Astrocyte (in vitro differentiated cells and primary cell): ENCODE measurements at regions not wholly inside any gene's neighbourhood (a gene's known extent, or its start where the extent isn't known, plus 50 kb on each side); places are given as distances from the start of the nearest gene placed in this dataset.

Experiments used
- DNase-seq: peaks from one replicate; pipeline ENCODE4 v3.0.0-alpha.2; 2010; ENCODE audit warnings: low read depth
- FAIRE-seq: peaks from 2 replicates; lab custom pipeline; 2011; peaks lifted over from hg19 to GRCh38; lab: Jason Lieb, UNC
- H2AFZ ChIP-seq: 2 replicates; pipeline ENCODE4 v1.6.0; 2012; ENCODE audit warnings: low read depth, low read length, inconsistent platforms
- H3K27ac ChIP-seq: 2 replicates; pipeline ENCODE4 v1.5.1; 2011; ENCODE audit warnings: low read depth, low read length, inconsistent platforms
- H3K27me3 ChIP-seq: 2 replicates; pipeline ENCODE4 v1.6.0; 2011; ENCODE audit warnings: low read length, inconsistent platforms; ENCODE audit not compliant: insufficient read depth
- H3K36me3 ChIP-seq: 2 replicates; pipeline ENCODE4 v1.5.1; 2011; ENCODE audit warnings: low read length, inconsistent platforms; ENCODE audit not compliant: insufficient read depth
- H3K4me1 ChIP-seq: 2 replicates; pipeline ENCODE4 v1.5.1; 2011; ENCODE audit warnings: low read length, inconsistent platforms; ENCODE audit not compliant: insufficient read depth
- H3K4me2 ChIP-seq: 2 replicates; pipeline ENCODE4 v1.6.0; 2012; ENCODE audit warnings: low read length, inconsistent platforms
- H3K4me3 ChIP-seq: 2 replicates; pipeline ENCODE4 v1.5.1; 2011; ENCODE audit warnings: low read depth, mild to moderate bottlenecking, low read length, inconsistent platforms; ENCODE audit not compliant: insufficient read depth
- H3K79me2 ChIP-seq: 2 replicates; pipeline ENCODE4 v1.6.0; 2012; ENCODE audit warnings: mild to moderate bottlenecking, low read length, inconsistent platforms; ENCODE audit not compliant: insufficient read depth
- H3K9ac ChIP-seq: 2 replicates; pipeline ENCODE4 v1.6.0; 2012; ENCODE audit warnings: mild to moderate bottlenecking, low read length, inconsistent platforms
- H3K9me3 ChIP-seq: 2 replicates; pipeline ENCODE4 v1.5.1; 2012; ENCODE audit warnings: low read depth, mild to moderate bottlenecking, low read length, inconsistent platforms; ENCODE audit not compliant: insufficient read depth
- H4K20me1 ChIP-seq: 2 replicates; pipeline ENCODE4 v1.6.0; 2012; ENCODE audit warnings: low read length, inconsistent platforms; ENCODE audit not compliant: insufficient read depth
- H3K27ac Mint-ChIP-seq: one replicate; pipeline ENCODE4 v1.8.0; 2021; ENCODE audit warnings: mild to moderate bottlenecking, mixed read lengths; ENCODE audit not compliant: unreplicated experiment
- H3K27me3 Mint-ChIP-seq: one replicate; pipeline ENCODE4 v1.8.0; 2021; ENCODE audit warnings: low read depth, mixed read lengths; ENCODE audit not compliant: unreplicated experiment
- H3K36me3 Mint-ChIP-seq: one replicate; pipeline ENCODE4 v1.8.0; 2021; ENCODE audit warnings: low read depth, mixed read lengths; ENCODE audit not compliant: unreplicated experiment
- H3K4me1 Mint-ChIP-seq: one replicate; pipeline ENCODE4 v1.8.0; 2021; ENCODE audit warnings: low read depth, mixed read lengths; ENCODE audit not compliant: unreplicated experiment
- H3K4me3 Mint-ChIP-seq: one replicate; pipeline ENCODE4 v1.8.0; 2021; ENCODE audit warnings: mild to moderate bottlenecking, moderate library complexity, mixed read lengths; ENCODE audit not compliant: unreplicated experiment
- H3K9me3 Mint-ChIP-seq: one replicate; pipeline ENCODE4 v1.8.0; 2021; ENCODE audit warnings: mild to moderate bottlenecking, mixed read lengths; ENCODE audit not compliant: unreplicated experiment
- EZH2 ChIP-seq: IDR thresholded peaks from 2 replicates; pipeline ENCODE4 v1.6.1; 2012; ENCODE audit warnings: mild to moderate bottlenecking, low read length, inconsistent platforms; ENCODE audit not compliant: insufficient read depth
- TF ChIP-seq, protein P1 (sequence below): IDR thresholded peaks from 2 replicates; pipeline ENCODE4 v1.5.1; 2011; ENCODE audit warnings: low read depth, mild to moderate bottlenecking, inconsistent platforms, low read length, moderate library complexity; ENCODE audit not compliant: insufficient read depth

GRCh38 chr17:70259400-70259799, 90.1 kb downstream of the KCNJ2 start:
- Histone ChIP-seq H3K4me3 (no peak overlapping the region), H3K79me2 (no peaks in the 10 kb centered on the region), H3K9me3 (no peaks in the 10 kb centered on the region), H3K27ac (no peak overlapping the region), H3K4me2 (no peak overlapping the region), H4K20me1 (no peaks in the 10 kb centered on the region), H3K9ac (no peak overlapping the region), H3K27me3 (no peaks in the 10 kb centered on the region), H2AFZ (no peak overlapping the region), H3K4me1 (peaks cover 4% of the 10 kb centered on the region), H3K36me3 (no peaks in the 10 kb centered on the region)
- TF ChIP-seq, protein P1, sequence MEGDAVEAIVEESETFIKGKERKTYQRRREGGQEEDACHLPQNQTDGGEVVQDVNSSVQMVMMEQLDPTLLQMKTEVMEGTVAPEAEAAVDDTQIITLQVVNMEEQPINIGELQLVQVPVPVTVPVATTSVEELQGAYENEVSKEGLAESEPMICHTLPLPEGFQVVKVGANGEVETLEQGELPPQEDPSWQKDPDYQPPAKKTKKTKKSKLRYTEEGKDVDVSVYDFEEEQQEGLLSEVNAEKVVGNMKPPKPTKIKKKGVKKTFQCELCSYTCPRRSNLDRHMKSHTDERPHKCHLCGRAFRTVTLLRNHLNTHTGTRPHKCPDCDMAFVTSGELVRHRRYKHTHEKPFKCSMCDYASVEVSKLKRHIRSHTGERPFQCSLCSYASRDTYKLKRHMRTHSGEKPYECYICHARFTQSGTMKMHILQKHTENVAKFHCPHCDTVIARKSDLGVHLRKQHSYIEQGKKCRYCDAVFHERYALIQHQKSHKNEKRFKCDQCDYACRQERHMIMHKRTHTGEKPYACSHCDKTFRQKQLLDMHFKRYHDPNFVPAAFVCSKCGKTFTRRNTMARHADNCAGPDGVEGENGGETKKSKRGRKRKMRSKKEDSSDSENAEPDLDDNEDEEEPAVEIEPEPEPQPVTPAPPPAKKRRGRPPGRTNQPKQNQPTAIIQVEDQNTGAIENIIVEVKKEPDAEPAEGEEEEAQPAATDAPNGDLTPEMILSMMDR: no peak
- no peak for TF ChIP-seq EZH2
- Mint-ChIP-seq H3K36me3 (no peaks in the 10 kb centered on the region), H3K27ac (no peak overlapping the region), H3K4me3 (no peak overlapping the region), H3K4me1 (peaks cover 7% of the 10 kb centered on the region), H3K9me3 (no peaks in the 10 kb centered on the region), H3K27me3 (no peaks in the 10 kb centered on the region)
- no peak for FAIRE-seq
- DNase-seq: no peak

DNA sequence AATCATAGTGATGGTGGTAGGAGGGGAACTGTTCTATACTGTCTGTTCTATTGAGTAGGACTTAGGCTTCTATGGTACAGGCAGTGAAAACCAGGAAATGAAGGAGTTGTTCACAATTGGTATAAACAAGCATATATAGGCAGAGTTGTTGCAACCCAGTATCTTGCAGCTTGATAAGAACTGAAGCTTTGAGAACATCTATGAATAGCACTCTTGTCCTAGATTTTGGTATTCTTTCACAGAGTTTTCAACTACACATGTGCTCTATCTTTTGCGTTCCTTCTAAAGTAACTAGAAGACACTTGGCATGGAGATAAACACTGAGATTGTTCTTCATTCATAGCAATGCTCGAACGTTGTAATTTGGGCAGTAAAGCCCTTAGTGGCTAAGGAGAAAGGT, 91.8 kb downstream of the KCNJ2 start:
- Histone ChIP-seq H4K20me1 (no peaks in the 10 kb centered on the region), H3K9me3 (no peaks in the 10 kb centered on the region), H3K79me2 (no peaks in the 10 kb centered on the region), H3K4me1 (peaks cover 4% of the 10 kb centered on the region), H3K4me3 (no peak overlapping the region), H2AFZ (no peak overlapping the region), H3K36me3 (no peaks in the 10 kb centered on the region), H3K27me3 (no peaks in the 10 kb centered on the region), H3K4me2 (no peak overlapping the region), H3K27ac (no peak overlapping the region), H3K9ac (no peak overlapping the region)
- H3K27ac Mint-ChIP-seq: no peak overlapping the region
- TF ChIP-seq EZH2: no peak
- TF ChIP-seq, protein P1: no peak
- H3K4me1 Mint-ChIP-seq: peaks cover 7% of the 10 kb centered on the region
- H3K4me3 Mint-ChIP-seq: no peak overlapping the region
- DNase-seq (no peak), FAIRE-seq (no peak)
- no peaks in the 10 kb centered on the region for H3K27me3 Mint-ChIP-seq
- H3K36me3 Mint-ChIP-seq: no peaks in the 10 kb centered on the region
- no peaks in the 10 kb centered on the region for H3K9me3 Mint-ChIP-seq

- FAIRE-seq (no peak), DNase-seq (no peak)
- H3K4me3 ChIP-seq: no peak overlapping the region
- no peaks in the 10 kb centered on the region for H4K20me1 ChIP-seq
- H3K36me3 Mint-ChIP-seq: no peaks in the 10 kb centered on the region
- no peaks in the 10 kb centered on the region for H3K4me1 ChIP-seq
- H3K9me3 ChIP-seq: no peaks in the 10 kb centered on the region
- no peak overlapping the region for H3K9ac ChIP-seq
- H3K27me3 ChIP-seq: no peaks in the 10 kb centered on the region
- no peak overlapping the region for H3K4me3 Mint-ChIP-seq
- no peaks in the 10 kb centered on the region for H3K36me3 ChIP-seq
- H3K27ac ChIP-seq: no peak overlapping the region
- no peak overlapping the region for H2AFZ ChIP-seq
- no peak overlapping the region for H3K4me2 ChIP-seq
- no peaks in the 10 kb centered on the region for H3K4me1 Mint-ChIP-seq
- no peak for TF ChIP-seq EZH2
- TF ChIP-seq, protein P1: no peak
- no peaks in the 10 kb centered on the region for H3K79me2 ChIP-seq
- H3K9me3 Mint-ChIP-seq: no peaks in the 10 kb centered on the region
- no peaks in the 10 kb centered on the region for H3K27me3 Mint-ChIP-seq
- H3K27ac Mint-ChIP-seq: no peak overlapping the region
Measured at GRCh38 chr17:70265471-70265870, 96.1 kb downstream of the KCNJ2 start.
